ENCODE measurements at regions not wholly inside any gene's neighbourhood (a gene's known extent, or its start where the extent isn't known, plus 50 kb on each side); places are given as distances from the start of the nearest gene placed in this dataset.
"Not testable (repeated sequence)": the region's sequence is repeated elsewhere in the genome, so short reads cannot be mapped to it uniquely, and the experiment has no call there.

DNA sequence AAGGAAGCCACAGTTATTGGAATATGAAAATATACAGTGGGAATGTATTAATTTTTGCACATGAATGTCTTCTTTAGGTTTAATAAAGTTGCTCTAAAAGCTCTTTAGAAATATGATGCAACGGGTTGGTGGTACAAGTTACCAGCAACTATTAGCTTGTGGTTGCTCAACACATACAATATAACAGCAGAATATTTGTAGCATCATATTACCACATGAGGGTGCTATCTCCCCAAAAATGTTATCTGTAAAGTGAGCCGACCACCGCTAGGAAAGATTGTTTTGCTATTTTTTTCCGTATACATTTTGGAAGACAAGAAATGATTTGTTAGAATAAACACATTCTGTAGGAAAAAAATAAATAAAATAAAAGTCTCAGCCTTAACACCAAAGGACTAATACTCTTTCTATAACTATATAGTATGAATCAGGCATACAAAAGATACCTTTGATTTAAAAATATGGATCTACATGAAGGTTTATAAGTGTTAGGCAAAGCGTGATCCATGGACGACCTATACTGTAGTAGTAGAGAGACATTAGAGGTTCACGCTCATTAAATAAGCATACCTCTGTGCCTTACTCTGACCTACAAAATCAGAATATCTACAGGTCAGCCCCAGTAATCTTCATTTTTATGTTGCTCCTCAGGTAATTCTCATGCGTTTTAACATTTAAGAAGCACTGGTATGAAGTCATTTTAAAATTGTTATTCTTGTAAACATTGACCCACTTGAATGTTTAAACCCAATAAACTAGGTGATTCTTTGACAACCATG, 1110.6 kb upstream of the ACVR2A start:
- DNase-seq, result peak; percentile 23

DNA sequence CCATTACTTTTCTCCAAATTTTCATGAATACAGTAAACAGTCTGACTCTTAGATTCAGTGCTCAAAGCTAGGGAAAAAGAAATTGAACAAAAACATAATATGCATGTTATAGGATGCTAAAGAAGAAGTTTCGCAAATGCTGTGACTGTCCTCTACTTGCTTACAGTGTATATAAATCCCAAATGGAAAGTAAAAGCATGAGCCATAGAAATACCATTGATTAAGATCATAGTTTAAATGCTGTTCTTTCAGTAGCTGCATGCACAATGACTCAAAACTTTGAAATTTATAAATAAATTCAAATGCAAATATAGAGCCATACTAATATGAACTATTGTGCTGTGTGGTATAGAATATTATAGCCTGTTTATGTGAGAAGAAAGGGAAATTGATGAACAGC, 1113.9 kb upstream of the ACVR2A start:
- DNase-seq, result no peak

DNA sequence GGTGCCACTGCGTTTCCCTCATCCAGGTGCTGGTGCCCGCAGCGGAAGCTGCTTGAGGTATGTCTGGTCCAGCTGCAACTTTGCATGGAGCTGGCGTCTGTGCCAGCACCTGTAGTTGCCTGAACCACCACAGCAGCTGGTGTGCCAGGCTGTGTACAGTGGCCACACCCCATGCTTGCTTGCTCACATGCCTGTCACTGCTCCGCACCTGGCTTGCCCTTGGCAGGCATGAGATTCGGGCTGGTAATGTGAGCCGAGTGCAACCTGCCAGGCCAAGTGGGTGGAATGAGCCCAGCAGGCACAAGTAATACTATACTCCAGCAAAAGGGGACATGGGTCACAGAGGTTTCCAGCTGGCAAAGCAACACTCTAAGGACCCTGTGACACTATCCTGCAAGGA, 1123.3 kb upstream of the ACVR2A start:
- no peak for DNase-seq

DNA sequence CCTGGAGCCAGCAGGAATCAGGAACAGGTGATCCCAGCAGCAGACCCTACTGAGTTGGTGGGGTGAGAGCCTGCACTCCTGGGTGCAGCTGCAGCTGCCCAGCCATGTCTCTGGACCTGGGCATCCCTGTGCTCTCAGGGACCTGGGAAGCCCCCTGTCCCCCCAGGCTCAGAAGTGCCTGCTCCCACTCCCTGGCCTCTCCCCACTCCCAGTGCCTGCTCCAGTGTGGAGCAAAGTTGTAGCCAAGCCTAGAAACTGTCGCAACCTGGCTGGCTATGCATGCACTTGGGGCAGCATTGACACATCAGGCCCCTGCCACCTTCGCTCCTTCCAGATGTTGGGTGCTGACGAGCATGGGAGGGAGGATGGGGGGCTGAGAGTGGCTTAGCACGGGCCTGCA, 1124.7 kb upstream of the ACVR2A start:
- DNase-seq, result no peak

DNA sequence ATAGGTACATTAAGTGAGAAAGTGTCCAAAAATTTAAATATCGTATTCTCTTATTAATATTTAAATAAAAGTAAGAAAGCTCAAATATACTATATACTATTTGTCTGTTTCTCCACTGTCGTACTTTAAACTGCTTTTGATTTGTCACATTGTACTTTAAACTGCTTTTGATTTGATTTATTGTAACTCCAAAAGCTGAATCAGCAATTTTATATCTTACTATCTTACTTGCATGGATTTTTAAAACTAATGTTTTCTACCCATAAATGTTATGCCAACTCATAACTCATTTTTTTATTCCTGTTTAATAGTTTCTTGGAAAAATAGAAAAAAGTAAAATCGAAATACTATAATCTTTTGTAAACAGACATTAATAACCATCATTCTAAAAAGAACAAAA, 1128.2 kb upstream of the ACVR2A start:
- no peak for DNase-seq

DNA sequence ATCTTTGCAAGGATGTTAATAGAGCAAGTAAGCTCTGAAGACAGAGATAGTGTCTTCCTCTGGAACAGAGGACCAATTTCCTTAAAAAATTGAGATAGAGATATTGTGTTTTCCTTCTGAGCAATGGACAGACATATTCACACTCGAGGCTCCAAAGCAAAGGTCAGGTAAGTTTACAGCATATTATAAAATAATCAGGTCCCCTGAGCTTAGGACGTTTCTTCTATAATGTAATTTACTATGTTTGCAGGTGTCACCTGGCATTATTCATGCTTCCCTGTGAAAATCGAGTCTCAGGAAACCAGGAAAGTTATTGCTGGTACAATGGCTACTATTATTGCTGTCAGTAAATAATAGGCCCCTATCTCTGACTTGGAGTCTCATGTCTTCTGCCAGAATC, 1135.8 kb upstream of the ACVR2A start:
- no peak for DNase-seq

DNA sequence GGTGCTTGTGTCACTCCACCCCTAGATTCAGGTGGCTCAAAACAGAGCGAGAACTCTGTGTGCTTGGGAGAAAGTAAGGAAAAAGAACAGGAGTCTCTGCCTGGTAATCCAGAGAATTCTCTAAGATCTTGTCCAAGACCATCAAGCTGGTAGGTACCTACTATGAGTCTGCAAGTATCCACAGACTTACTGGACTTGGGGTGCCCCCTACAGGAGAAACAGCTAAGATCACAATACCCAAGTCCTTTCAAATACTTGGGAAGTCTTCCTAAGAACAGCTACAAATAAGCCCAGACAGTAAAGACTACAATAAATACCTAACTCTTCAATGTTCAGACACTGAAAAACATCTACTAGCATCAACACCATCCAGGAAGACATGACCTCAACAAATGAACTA, 1143.6 kb upstream of the ACVR2A start:
- DNase-seq, result no peak

DNA sequence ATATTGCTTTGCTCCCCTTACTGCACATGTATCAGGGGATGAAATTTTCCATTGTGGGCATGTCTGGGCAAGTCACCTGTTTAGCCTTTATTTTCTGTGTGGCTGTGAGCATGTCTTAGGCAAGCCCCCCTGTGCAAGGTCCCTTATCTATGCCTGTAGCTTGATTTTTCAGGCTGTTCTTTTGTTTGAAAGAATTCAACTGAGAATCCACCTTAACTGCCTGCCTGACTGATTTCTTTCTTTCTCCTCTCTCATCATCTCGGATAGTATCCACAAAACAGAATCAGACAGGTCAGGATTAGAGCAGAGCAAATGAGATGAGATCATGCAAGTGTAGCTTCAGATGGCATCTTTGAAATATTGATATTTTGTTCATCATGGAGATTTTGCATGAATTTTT, 1147.5 kb upstream of the ACVR2A start:
- DNase-seq, result no peak

DNA sequence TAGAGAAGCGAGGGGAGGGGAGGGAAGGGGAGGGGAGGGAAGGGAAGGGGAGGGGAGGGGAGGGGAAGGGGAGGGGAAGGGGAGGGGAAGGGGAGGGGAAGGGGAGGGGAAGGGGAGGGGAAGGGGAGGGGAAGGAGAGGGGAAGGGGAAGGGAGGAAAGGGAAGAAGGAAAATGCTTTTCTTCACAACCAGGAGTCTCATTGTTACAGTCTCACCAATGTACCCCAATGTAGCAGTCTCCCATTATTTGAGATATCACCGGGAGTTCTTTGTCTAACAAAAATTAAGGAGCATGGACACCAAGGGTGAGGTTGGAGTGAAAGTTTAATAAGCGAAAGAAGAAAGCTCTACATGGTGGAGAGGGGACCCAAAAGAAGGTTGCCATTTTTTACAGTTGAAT, 1148.0 kb upstream of the ACVR2A start:
- DNase-seq, result not testable (repeated sequence)

DNA sequence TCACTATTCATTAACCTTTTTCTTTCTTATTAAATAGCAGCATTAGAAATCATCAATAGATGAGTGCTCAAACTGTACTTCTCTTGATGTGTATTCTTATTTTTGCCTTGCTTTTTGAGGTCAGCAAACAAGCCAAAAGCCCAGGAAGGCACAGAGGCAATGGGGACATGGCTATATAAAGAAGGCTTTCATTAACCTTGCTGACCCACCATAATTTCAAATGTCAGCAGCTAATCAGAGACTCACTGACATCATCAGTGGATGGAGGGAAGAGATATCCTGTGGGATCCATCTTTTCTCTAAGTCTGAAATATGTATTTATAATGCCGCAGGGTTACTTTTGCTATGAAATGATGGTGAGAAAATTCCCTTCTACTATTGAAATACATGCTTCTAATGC, 1162.8 kb upstream of the ACVR2A start:
- no peak for DNase-seq

DNA sequence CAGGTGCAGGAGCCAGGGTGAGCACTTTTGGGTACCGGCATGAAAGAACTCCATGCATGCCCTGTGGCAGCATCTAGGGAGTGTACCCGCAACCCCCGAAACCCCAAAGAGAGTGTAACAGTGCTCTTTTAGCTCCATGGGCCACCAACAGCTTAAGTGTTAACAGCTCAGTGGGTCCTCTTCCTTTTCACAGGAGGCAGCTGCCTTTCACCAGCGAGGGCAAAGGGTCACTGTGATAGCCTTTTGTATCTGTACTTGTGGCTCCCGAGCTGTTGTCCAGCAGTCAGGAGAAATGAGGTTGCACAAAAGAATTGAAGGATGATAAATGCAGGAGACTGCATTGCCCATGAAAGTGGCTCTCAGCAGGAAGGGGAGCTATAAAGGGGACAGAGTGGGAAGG, 1166.3 kb upstream of the ACVR2A start:
- no peak for DNase-seq

DNA sequence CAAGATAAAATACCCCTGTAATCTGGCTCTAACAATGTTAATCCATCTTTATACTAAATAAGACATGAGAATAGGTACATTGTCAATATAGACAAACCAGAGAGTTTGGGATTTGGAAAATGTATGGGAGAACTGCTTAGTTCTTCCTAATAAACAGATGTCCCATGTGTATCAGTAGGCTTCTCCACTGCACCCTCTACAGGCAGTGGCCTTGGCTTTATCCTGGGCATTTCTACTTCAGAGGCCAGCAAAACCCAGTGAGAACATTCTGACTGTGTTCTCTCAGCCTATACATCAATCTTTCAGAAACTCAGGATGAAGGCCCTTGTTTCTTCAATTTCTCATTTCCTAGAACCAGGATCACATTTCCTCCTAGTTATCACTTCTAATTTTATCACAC, 1167.5 kb upstream of the ACVR2A start:
- no peak for DNase-seq

DNA sequence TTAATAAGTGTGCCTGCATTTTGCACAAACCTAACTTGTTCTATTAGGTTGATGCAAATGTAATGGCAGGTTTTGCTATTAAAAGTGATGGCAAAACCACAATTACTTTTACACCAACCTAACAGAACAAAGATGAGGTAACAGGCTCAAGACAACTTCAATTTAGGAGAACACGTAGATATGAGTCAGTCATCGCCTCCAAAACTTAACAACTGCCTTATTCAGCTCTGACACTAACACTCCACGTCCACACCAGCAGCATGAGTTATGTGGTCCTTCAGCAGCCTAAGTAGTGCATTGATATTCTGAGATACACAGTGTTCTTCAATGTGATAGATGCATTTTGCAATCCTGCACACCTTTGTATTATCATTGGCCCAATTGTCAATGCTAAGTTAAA, 1175.1 kb upstream of the ACVR2A start:
- no peak for DNase-seq

DNA sequence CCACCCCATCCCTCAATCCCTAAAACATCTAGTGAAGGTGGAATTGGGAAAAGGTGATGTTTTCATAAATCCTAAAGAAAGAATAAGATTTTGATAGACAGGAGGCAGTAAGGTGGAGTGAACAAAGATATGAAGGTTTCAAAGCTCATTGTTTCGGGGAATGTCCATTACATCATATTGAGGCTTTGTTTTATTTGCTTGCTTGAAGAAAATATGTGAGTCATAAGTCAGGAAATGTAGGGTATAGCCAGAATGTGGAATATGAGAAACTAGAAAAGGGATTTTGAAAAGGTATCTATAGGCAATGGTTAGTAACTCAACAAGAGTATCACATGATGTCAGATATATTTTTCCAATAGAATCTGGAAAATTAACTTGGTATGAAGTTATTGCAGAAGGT, 1178.5 kb upstream of the ACVR2A start:
- DNase-seq, result no peak

DNA sequence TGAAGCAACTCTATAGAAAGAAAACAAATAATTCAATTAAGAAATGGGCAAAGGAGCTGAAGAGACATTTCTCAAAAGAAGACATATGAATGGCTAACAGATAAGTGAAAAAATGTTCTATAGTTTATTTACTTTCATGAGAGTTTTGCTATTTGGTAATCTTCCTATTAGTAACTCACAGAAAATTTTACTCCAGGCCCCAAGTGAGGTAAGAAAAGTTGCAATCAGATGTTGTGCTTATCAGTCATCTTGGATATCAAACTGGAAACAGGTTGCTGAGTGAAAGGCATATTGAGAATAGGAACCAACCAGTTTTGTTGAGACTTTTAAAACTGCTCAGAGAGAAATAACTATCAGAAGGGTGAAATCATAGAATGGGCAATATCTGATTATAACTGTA, 1179.0 kb upstream of the ACVR2A start:
- DNase-seq, result no peak

DNA sequence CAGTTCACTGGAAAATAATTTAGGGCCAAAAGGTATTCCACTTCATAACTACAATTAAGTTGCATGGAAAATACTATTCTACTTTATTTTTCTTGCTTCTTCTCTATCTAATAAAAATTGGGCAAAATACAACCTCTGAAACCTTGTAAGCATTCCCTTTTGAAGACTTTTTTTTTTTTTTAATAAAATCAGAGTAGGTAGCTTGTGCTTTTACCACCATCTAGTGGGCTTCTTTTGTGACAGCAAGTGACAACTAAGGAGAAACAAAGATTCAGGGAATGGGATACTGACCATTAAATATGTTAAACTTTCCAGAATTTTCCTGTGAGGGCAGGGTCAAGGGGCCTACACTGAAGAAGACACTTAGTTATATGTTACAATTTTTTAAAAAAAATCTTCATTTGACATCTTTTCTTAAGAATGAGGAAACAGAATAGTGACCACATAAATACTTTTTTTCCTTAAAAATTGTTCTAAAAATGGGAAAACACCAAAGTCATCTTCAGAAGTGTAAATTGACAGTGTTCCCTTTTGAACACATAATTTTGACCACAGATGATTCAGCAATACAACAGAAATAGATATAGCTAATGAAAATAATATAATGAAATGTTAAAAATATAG, 1183.2 kb upstream of the ACVR2A start:
- DNase-seq, result peak; percentile 31

DNA sequence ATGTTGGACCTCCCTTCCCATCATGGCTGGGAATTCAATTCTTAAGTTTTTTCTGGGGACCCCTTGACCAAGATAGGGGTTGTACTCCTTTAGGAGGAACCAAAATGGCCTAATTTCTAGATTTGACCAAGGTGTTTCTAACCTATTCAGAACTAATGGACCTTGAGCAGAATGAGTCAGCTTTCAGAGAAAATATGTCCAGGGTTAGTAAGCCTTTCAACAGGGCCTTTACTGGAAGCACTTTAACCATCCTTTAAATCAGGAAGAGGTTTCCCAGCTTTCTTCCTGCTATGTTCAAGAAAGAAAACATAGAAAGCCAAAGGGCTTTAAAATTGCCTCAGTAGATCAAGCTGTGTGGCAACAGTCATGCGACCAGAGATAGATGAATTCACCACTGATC, 1184.9 kb upstream of the ACVR2A start:
- no peak for DNase-seq

DNA sequence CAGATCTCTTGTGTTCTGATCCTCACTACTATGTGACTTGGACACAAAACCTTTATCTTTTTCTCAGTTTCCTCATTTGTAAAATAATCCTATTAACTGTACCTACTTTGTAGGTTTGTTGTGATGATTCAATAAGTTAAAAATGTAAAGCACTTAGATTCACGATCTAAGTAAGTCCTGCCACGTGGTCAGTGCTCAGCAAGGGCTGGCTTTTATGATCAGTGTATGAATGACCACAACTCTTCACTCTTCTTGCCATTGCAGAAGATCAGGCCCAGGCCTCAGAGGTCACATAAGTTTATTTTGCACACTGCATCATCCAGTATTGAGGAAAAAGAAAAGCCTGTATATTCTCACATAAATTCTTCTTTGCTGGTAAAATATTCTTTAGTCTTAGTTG, 1192.5 kb upstream of the ACVR2A start:
- DNase-seq, result no peak

DNA sequence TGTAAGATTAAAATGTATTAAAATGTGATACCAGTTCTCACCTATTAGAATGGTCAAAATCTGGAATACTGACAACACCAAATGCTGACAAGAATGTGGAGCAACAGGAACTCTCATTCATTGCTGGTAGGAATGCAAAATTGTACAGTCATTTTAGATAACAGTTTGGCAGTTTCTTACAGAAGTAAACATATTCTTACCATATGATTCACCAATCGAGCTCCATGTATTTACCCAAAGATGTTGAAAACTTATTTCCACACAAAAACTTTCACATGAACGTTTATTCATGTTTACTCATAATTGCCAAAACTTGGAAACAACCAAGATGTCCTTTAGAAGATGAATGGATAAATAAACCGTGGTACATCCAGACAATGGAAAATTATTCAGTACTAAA, 1193.5 kb upstream of the ACVR2A start:
- no peak for DNase-seq

DNA sequence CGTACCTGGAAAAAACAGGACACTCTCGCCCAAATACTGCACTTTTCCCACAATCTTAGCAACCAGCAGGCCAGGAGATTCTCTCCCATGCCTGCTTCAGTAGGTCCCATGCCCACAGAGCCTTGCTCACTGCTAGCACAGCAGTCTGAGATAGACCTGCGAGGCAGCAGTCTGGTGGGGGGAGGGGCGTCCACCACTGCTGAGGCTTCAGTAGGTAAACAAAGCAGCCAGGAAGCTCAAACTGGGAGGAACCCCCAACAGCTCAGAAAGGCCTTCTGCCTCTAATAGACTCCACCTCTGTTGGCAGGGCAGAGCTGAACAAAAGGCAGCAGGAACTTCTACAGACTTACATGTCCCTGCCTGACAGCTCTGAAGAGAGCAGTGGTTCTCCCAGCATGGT, 1202.8 kb upstream of the ACVR2A start:
- DNase-seq, result no peak

DNA sequence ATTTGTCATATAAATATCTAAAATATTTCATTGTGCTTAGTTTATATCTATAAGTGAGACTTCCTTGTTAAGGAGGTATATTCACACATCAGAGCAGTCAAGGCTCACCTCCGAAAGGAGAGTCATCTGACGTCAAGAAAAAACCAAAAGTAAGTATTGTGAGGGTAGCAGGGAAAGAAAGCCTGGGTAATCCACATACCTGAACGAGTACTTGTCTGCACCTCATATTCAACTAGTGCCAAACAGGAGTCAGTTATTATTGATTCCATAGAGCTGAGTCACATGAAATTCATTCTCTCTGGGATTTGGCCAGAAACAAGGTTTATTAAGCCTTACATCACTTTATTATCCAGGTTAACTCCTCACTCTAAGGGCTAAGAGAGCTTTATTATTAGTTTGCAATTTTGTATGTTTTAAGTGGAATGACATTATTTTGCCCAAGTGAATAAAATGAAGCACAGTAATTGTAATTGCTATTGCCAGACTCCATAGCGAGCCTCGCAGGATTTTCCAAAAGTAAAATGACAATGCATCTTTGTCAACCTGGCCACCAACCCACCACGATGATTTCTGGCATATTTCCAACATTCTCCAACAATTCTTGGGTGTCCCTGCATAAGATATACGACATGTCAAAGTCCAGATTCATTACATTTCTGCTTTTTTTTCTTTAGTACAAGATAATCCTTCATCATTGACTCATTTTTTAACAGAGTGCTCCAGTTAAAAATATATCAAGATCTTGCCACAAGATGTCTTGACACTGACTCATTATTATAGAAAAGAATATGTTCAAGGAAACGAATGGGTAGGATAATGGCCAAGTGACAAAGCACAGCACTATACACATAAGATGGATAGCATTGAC, 1210.4 kb upstream of the ACVR2A start:
- DNase-seq, result no peak

DNA sequence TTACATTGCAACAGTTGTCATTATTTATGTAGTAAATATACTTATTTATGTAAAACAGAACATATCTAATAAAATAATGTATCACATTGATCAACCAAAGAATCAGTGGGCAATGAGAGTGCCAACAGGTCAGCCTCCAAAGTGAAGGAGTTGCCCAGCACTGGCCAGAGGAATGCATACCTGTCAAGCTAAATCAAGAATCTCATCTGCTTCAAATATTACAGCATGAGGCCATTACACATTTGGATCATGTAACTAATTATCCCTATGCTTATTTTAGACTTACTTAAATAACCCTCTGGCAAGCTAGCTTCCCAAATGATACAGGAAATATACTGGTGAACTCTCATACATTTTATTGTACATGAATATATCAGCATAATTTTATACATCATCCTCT, 1211.7 kb upstream of the ACVR2A start:
- no peak for DNase-seq

DNA sequence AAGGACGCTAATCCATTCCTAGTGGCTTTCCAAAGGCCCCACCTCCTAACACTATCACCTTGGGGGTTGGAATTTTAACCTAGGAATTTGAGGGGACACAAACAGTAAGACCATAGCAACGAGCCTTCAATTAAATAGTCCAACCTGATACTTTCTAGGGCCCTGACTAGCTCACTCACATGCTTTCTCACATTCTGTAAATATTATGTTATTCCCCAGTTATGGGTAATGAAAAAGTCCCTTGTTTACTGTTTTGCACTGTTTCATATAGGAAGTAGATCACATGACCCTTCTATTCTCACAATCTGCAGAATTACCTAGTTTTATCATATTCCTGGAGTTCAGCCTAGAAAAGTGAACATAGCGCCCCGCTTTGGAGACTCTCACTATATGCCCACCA, 1212.1 kb upstream of the ACVR2A start:
- no peak for DNase-seq
